ENCODE measurements at regions not wholly inside any gene's neighbourhood (a gene's known extent, or its start where the extent isn't known, plus 50 kb on each side); places are given as distances from the start of the nearest gene placed in this dataset.

DNA sequence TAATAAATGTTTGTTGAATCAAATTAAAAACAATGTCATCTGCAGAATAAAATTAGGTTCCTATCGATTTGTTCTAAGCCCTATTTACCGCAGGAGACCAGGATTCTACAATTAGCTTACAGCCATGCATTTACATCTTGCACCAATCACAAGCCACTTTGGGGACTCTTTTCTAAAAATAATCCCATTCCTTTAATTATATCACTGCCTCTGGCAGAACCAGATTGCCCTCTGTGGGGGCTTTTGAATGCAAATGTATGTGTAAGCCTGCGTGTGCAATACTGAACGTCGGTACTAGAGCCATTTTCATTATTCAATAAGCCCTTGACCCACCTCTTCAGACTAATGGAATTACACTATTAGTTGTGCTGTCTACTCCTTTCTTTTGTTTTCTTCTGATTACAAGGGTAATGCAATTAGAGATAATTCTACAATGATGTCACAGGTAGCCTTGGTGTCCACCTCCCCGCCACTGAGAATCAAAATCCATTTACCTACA is 391.3 kb upstream of the XYLT1 start:
- no peak for DNase-seq (ENCODE audit: low spot score)

DNA sequence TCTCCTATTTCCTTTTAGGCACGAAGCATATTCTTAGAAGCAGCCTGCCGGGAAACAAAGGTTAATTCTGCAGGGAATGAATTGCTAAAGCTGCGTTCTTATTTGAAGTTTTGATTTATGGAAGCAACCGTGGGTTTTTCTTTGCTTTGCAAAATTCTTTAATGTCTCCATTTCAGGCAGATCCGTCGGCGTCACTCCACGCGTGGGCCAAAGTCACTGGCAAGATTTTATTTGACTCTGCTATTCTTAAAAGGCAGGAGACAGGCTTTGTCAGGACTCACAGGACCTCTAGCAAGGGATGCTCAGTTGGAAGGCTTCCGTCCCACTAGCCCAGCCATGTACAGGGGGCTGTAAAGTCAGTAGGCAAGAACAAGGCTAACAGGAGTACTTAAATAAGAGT is 387.3 kb upstream of the XYLT1 start:
- no peak for DNase-seq (ENCODE audit: low spot score)

DNA sequence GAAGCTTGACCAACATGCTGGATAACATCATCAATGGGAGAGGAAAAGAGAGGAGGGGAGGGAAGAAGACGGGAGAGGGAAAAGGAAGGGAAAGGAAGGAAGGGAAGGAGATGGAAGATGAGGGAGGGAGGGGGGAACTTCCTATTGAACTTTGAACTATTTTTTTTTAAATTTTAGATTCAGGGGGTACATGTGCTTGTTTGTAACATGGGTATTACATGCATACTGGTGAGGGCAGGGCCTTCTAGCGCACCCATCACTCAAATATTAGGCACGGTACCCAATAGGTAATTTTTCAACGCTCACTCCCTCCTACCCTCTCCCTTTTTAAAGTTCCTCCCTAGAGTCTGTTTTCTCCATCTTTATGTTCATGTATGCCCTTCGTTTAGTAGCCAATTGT is 383.2 kb upstream of the XYLT1 start:
- no peak for DNase-seq (ENCODE audit: low spot score)

DNA sequence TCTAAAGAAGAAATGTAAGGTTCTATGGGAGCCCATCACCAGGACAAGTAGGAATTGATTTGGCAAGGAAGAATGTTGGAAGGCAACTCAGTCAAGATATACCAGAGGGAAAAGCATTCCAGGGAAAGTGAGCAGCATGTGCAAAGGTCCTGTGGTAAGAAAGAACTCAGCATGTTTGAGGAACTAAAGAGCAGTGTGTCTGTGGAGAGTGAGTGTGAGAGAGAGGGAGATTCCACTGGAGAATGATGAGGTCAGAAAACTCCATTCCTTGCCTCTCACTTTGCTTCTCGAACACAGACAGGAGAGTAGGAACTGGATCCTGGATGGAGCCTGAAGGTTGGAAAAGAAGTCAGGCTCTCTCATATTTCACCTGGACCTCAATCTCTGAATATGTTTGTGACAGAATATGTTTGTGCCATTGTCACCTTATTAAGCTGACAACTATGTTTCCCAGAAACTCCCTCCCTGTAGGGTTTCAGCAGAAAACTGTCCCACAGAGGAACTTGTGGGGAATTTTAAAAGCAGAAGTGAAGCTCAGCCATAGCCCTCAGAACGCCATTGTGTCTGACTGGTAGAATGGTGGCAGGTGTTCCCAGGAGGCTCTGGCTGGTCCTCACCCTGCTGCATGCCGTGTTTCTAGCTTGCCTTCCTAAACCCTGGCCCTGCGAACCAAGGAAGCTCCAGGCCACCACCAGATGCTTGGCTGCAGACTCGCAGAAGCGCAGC is 382.4 kb upstream of the XYLT1 start:
- no peak for DNase-seq (ENCODE audit: low spot score)

- DNase-seq (ENCODE audit: low spot score) = no peak
Measured at GRCh38 chr16:17850581-17851250, 380.0 kb upstream of the XYLT1 start.

DNA sequence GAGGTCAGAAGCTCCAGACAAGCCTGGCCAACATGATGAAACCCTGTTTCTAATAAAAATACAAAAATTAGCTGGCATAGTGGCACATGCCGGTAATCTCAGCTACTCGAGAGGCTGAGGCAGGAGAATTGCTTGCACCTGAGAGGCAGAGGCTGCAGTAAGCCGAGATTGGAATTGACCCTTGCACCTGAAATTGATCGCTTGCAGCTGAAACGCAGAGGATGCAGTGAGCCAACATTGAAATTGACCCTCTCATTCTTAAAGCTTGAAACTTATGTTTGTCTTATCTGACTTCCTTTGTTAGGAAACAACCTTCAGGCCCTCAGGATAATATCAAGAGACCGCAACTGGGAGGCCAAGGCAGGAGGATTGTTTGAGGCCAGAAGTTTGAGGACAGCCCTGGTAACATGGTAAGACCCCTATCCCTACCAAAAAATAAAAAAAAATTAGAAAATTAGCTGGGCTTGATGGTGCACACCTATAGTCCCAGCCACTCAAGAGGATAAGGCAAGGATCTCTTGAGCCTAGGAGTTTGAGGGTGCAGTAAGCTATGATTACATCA is 376.6 kb upstream of the XYLT1 start:
- DNase-seq (ENCODE audit: low spot score) = no peak

- DNase-seq (ENCODE audit: low spot score) = no peak
Measured at GRCh38 chr16:17846030-17846429, 375.3 kb upstream of the XYLT1 start.

GRCh38 chr16:17845031-17845430 is 374.3 kb upstream of the XYLT1 start:
- DNase-seq (ENCODE audit: low spot score) = no peak

DNA sequence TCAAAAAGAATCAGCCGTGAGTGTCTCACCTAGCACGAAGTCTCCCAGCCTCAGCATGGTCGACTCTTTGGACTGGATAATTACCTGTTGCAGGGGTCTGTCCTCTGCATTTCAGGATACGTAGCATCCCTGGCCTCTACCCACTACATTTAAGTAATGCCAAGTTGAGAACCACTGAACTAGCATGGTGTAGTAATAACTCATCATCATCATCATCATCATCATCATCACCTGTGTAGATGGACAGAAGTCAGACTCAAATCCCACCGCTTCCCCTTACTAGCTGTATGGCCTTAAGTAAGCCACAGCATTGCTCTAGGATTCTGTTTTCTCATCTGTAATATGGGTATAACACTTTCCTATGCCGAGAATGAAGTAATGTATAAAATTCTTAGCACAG is 373.1 kb upstream of the XYLT1 start:
- no peak for DNase-seq (ENCODE audit: low spot score)

- DNase-seq (ENCODE audit: low spot score) = no peak
Measured at GRCh38 chr16:17839907-17840306, 369.1 kb upstream of the XYLT1 start.

- no peak for DNase-seq (ENCODE audit: low spot score)
Measured at GRCh38 chr16:17839272-17839671, 368.5 kb upstream of the XYLT1 start.

DNA sequence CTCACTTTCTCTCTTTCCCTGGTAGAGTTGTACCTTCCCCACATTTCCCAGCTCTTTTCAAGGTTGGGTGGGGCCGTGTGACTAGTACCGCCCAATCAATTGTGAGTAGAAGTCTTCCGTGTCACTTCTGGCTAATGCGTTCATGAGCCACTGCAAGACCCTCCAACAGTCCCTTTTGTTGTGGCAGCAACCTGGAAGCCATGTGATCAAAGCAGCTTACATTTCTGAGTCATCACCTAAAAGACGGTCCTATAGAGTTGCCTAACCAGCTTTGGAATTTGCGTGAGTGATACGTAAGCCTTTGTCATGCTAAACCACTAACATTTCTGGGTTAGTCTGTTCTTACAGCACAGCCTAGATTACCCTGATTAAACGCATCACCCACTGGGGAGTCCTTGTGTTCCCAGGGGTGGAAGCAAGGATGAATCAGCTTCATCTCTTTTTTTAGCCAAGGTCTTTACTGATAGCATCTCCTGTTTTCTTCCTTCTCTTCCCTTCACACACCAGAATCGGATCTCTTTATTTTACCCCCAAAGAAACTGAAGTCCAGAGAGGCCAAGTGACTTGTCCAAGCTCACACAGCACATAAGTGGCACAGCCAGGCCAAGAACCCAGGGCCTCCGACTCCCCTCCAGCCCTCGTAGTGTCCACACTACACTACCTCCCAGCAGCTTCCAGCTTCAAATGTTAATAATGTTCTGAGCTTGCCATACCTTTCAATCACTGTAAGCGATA is 366.3 kb upstream of the XYLT1 start:
- DNase-seq (ENCODE audit: low spot score) = no peak

- no peak for DNase-seq (ENCODE audit: low spot score)
Measured at GRCh38 chr16:17835118-17835876, 364.5 kb upstream of the XYLT1 start.

- no peak for DNase-seq (ENCODE audit: low spot score)
Measured at GRCh38 chr16:17832738-17833137, 362.0 kb upstream of the XYLT1 start.

DNA sequence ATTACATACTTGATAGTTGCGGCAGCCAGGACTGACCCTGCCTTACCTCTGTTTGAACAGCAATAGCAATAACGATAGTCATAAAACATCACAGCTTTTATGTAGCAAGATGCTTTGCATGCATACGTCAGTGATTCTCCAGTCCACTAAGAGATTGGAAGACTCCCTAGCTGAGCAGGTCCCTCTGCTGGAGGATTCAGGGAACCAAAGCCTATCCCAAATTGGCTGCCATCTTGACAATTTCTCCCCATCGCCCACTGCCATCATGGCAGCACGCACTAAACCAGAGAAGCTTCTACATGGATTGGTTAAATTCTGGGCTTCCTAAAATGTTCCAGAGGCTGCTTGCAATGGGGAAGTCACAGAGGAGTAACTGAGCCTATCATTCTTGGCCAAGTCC is 360.6 kb upstream of the XYLT1 start:
- no peak for DNase-seq (ENCODE audit: low spot score)

GRCh38 chr16:17830651-17831050 is 359.9 kb upstream of the XYLT1 start:
- no peak for DNase-seq (ENCODE audit: low spot score)

DNA sequence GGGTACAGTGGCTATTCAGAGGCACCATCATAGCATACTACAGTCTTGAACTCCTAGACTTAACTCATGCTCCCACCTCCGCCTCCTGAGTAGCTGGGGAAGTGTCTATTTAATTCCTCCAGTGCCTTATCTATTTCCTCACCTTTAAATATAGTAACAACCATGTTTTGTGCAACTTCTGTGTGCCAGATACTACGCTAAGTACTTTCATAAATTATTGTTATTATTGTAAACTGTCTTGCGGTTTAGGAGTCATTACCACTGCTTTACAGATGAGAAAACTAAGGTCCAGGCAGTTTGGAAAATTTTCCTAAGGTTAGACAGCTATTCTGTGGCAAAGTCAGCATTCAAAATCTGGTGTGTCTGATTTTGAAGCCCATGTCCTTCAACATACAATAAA is 359.1 kb upstream of the XYLT1 start:
- DNase-seq (ENCODE audit: low spot score) = no peak

GRCh38 chr16:17828012-17828411 is 357.3 kb upstream of the XYLT1 start:
- DNase-seq (ENCODE audit: low spot score) = no peak

- no peak for DNase-seq (ENCODE audit: low spot score)
Measured at GRCh38 chr16:17827313-17827712, 356.6 kb upstream of the XYLT1 start.

DNA sequence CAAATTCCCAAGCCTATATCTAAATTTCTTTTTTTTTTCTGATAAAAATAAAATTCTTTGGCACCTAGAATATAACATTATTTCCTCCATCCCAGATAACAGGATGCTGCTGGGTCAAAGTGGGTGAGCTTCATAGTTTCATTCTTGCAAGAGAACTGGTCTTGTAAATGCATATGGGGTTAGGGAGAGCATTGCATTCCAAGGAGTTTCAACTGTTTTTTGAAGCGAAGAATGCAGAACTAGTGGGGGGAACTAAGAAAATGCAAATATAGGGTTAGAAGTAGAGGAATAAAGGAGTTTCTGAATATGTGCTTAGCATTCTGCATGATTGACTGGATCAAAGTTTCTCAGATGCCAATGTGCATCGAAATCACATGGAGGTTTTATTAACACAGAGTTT is 347.2 kb upstream of the XYLT1 start:
- no peak for DNase-seq (ENCODE audit: low spot score)

DNA sequence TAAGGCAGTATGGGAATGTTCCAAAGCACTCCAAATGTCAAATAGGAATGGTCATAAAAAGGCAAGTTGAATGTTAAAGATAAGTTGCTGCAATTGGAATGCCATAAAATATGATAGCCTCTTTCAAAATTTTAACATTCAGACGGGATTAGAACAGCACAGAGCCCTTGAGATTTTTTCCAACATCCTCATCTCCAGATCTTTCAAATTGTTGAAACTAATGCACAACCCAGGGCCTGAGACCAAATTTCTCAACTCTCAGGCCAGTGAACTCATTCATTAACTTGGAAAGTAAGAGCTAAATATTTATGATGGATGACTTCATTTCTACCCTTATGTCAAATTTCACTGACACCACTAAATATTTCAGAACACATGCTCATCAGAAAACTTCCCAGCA is 346.5 kb upstream of the XYLT1 start:
- no peak for DNase-seq (ENCODE audit: low spot score)

DNA sequence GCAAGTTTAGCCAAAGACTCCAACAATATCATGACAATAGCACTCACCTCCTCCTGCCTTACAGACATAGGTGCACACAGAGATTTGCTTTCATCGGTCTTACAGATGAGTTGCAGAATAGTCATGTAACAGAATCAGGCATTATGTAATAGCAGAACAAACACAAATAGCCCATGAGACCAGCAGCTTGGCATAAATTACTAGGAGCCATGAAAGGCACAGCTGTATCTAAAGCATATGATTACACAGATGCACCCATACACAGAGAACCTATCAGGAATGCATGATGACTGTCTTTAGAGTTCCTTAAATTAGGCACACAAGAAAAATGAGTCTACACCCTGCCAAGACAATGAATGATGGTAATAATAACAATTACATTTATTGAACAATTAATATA is 342.0 kb upstream of the XYLT1 start:
- no peak for DNase-seq (ENCODE audit: low spot score)
